Esophagus squamous epithelium (tissue), 4 donors: ENCODE measurements at regions not wholly inside any gene's neighbourhood (a gene's known extent, or its start where the extent isn't known, plus 50 kb on each side); places are given as distances from the start of the nearest gene placed in this dataset.

Experiments used
- POLR2A ChIP-seq, 4 donors: fragments of 450-650 bp; IDR thresholded peaks; one replicate each; pipeline ENCODE4 v1.6.1; 2017; ENCODE audit warnings: antibody characterized with exemption in 4 of 4, mild to moderate bottlenecking in 4 of 4, moderate library complexity in 3 of 4
- TF ChIP-seq, protein P1 (sequence below), 6 experiments: fragments of 450-650 bp in 4 of 6; fragments of 200-600 bp in 2 of 6; sonication (generic) in 2 of 6; IDR thresholded peaks; one replicate each; pipeline ENCODE4 v1.5.1; 2016 to 2019; ENCODE audit warnings: antibody characterized with exemption in 6 of 6, mild to moderate bottlenecking in 4 of 6, moderate library complexity in 4 of 6

- TF ChIP-seq, protein P1, sequence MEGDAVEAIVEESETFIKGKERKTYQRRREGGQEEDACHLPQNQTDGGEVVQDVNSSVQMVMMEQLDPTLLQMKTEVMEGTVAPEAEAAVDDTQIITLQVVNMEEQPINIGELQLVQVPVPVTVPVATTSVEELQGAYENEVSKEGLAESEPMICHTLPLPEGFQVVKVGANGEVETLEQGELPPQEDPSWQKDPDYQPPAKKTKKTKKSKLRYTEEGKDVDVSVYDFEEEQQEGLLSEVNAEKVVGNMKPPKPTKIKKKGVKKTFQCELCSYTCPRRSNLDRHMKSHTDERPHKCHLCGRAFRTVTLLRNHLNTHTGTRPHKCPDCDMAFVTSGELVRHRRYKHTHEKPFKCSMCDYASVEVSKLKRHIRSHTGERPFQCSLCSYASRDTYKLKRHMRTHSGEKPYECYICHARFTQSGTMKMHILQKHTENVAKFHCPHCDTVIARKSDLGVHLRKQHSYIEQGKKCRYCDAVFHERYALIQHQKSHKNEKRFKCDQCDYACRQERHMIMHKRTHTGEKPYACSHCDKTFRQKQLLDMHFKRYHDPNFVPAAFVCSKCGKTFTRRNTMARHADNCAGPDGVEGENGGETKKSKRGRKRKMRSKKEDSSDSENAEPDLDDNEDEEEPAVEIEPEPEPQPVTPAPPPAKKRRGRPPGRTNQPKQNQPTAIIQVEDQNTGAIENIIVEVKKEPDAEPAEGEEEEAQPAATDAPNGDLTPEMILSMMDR (IDR thresholded peaks at IDR 0.05): no peak
- TF ChIP-seq POLR2A (IDR thresholded peaks at IDR 0.05): no peak
Measured at GRCh38 chr2:236636714-236637470, 67.3 kb downstream of the ACKR3 start.
